ENCODE measurements at regions not wholly inside any gene's neighbourhood (a gene's known extent, or its start where the extent isn't known, plus 50 kb on each side); places are given as distances from the start of the nearest gene placed in this dataset.

- no peak for DNase-seq
Measured at GRCh38 chr15:46735115-46735514, 982.2 kb upstream of the SEMA6D start.

DNA sequence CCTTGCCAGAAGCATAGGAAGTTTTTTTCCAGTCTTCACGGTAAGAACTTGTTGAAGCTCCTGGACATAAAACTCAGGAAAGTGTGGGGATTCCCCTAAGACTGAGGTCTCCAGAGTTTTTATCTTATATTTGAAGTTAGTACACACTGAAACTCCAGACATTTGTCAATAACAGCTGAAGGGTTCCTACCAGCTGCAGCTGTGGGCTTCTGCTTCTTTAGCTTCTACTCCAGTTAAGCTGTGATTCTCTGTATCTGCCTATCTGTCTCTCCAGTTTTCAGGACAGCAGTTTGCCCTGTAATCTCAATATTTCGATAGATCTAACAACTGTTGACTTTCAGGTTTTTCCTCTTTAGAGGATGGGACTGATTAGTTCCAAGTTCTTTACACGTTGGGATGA is 966.0 kb upstream of the SEMA6D start:
- no peak for DNase-seq

DNA sequence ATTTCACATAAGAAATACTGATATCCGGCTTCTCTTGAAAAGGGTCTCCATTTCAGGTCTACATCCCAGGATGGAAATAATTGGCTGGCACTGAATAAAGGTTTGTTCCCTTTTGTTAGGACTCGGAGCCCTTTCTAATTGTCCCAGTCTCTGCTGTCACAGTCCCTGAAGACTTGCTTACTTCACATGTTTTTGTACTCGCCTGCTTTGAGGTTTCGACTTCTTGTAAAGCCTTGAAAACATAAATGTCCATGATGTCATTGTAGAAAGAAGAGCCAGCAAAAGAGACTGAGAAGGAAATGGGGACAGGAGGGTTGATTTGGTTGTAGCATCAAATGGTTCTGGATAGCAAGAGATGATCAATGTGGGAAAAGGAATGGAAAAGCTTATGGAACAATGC is 963.4 kb upstream of the SEMA6D start:
- DNase-seq = no peak

- no peak for DNase-seq
Measured at GRCh38 chr15:46763091-46763490, 954.2 kb upstream of the SEMA6D start.

- no peak for DNase-seq
Measured at GRCh38 chr15:46764851-46765250, 952.5 kb upstream of the SEMA6D start.

GRCh38 chr15:46766021-46766420 is 951.3 kb upstream of the SEMA6D start:
- no peak for DNase-seq

- no peak for DNase-seq
Measured at GRCh38 chr15:46768287-46768686, 949.0 kb upstream of the SEMA6D start.

GRCh38 chr15:46773016-46773415 is 944.3 kb upstream of the SEMA6D start:
- DNase-seq = no peak

GRCh38 chr15:46778876-46779275 is 938.4 kb upstream of the SEMA6D start:
- no peak for DNase-seq

DNA sequence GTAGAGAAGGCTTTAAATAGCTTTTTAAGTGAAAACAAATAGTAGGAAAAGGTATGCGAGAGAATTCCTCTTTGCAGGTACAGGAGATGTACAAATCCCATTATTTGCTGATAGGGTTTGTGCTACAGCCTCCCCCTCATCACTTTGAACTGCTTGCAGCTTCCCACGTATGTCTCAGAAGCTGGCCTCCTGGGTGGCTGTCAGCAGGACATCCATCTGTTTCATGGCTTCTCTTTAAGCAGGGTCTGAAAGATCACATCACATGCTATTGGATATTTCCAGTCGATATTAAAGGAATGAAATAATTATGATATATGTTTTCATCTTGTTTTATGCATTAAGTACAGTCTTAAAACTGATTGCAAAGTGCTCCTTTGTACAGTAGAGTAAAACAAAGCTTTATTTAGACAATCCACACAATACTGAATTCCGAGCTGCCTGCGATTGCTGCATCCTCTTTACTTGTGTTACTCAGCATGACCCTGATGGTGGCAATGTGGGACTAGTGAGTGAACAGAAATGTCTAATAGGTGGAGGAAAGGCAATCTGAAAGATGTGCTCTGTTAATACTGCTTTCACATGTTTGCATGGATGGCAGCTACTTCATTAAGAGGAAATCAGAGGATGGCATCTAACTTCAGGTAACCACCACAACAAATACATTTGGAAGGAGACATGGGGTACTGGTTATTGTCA is 930.6 kb upstream of the SEMA6D start:
- DNase-seq = peak; percentile 11 to 77 (median 38)

- no peak for DNase-seq
Measured at GRCh38 chr15:46795685-46796084, 921.6 kb upstream of the SEMA6D start.

DNA sequence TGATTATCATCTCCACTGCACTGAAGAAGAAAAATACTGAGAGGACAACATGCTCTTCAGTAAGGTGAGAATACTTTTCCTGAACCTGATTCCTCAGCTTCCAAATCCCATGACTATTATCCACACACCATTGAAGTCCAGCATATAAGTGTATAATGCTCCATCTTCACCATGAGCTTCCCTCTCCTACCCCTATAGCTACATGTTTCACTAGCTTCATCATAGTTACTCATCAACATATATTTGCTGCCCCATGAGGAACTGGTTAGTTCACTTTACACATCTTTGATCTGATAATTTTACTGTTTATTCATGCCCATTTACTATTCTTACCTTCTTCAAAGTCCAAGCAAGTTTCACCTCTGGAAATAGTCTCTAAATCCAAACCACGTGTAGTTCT is 908.5 kb upstream of the SEMA6D start:
- no peak for DNase-seq

GRCh38 chr15:46815240-46815639 is 902.1 kb upstream of the SEMA6D start:
- DNase-seq = peak in 1 of 3 experiments; percentile 32

DNA sequence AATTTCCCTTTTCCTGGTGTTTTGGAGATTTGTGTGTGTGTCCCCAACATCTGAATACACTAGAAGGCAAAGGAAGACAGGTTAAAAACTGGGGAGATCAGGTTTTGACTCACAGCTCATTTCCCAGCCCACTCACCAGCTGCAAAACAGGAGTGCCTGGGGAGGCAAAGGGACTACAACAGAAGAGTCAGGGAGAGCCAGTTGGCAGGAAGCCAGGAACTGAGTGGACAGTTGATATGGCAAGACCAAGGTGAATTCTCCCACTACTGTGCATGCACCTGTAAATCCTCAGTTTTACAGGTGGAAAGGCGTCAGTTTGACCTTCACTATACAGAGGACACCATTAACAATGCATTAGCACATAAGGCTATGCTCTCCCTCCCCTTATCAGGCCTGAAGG is 901.5 kb upstream of the SEMA6D start:
- peak; percentile 32 to 84 (median 82) for DNase-seq

DNA sequence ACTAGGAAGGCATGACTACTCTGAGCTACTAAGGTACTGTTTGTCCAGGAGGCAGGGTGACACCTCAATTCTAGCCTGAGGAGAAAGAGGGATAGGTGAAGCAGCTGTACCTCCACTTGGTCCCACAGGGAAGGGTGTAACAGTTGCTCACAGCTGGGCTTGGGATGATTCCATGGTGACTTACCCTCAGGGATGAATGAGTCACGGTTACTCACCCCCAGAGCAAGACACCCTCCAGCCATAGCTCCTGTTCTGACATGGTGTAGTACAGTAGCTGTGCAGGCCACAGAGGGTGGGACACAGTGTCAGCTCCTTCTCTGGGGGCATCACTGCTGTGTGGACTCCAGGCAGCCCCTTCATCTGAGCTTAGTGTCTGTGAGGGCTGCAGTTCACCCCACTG is 868.6 kb upstream of the SEMA6D start:
- DNase-seq = no peak

DNA sequence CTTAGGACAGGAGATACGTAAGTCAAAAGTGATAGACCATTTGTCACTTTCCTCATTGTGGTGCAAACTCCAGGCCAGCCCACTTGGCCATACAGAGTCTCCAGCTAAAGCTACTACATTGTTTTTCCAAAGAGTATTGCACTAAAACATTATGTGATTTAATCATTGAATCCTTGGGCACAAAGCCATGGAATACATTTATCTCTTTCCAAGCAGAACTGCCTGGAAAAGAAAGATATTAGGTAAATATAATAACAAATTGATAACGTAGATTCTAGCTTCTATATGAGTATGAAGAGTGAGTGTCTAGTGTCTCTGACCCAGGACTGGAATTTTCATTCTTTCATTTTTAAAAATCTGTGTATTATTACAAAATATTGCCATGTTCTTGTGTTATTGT is 863.7 kb upstream of the SEMA6D start:
- no peak for DNase-seq

DNA sequence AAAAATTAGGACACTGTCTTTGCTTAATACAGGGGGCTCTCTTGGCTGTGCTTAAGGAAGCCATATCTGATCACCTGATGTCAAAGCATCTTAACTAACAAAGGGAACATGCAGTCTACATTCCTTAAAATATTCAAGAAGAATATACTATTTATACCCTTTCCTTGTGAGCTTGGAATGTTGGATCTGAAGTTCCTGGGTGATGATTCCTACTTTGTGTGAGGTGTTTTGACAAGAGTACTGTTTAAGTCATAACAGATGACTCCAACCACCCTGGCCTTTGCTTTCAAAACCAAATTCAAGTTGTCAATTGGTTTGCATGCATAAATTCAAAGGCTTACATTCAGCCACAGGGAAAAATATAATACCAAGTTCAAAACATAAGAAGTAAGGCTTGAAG is 862.7 kb upstream of the SEMA6D start:
- no peak for DNase-seq

GRCh38 chr15:46855388-46855787 is 861.9 kb upstream of the SEMA6D start:
- no peak for DNase-seq

GRCh38 chr15:46856839-46857502 is 860.3 kb upstream of the SEMA6D start:
- DNase-seq = peak in 2 of 3 experiments; percentile 12 to 73

DNA sequence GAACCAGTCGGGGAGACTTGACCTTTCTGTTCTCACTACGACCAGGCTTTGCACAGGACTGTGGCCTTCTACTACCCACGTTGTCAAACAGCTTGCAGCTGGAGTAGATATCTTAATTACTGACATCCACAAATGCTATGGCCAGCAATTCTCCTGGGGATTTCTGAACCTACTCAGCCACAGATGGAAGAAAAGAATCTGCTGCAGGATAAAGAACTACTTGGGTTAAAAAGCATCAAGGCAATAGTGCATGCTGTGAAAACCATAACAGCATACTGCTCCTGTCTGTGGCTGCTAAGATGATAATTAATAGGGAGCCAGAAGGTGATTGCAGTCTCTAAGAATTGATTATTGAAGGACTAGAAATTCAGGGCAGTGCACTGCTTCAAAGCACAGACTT is 859.2 kb upstream of the SEMA6D start:
- peak; percentile 11 to 58 (median 32) for DNase-seq

DNA sequence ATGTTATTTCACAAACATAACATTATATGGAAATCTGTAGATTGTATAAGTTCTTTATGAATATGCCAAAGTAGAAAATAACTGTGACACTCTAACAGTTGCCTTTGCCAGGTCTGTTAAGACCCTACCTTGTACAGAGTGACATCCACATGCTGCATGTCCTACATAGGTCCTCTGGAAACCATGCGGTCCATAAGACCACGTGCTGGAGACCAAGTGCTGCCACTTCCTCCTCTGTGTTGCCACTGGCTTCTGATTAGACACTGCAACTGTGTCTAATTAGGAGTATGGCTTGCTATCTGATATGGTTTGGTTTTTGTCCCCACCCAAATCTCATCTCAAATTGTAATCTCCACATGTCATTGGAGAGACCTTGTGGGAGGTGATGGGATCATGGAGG is 855.5 kb upstream of the SEMA6D start:
- DNase-seq = no peak

DNA sequence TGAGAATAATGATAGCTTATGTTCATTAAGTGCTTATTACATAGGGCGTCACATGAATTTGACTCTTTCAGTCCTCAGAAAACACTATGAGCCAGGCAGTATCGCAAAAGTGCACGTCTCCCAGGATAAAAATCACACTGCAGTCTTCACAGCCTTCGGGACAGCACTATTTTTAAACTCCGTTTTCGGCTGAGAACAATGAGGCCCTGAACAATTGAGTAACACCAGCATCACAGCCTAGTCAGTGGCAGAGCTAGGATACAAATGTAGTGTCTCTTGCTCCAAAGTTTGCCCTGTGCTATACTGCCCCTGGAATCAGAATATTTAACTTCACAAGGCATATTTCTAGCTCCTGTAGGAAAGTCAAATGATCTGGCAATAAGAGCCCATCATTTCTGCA is 852.1 kb upstream of the SEMA6D start:
- DNase-seq = no peak

- no peak for DNase-seq
Measured at GRCh38 chr15:46872286-46872980, 844.9 kb upstream of the SEMA6D start.

DNA sequence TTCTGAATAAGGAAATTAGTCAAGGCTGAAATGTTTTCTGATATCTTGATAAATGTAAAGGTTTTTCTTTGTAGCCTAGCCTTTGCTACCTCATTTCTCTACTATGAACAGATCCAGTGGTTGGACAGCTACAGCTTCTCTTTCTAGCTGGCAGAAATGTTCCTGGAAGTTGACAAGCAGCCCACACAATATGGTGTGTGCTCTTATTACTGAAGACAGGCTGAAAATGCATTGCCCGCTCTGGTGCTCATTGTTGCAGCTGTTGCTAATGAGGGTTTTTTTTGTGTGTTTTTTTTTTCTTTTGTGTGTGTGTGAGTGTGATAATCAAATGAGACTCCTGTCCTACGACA is 844.3 kb upstream of the SEMA6D start:
- no peak for DNase-seq
